DMS79 (cell line): ENCODE measurements at regions not wholly inside any gene's neighbourhood (a gene's known extent, or its start where the extent isn't known, plus 50 kb on each side); places are given as distances from the start of the nearest gene placed in this dataset.

Experiments
- DNase-seq: peaks from one replicate; lab custom pipeline; 2025; lab: John Stamatoyannopoulos, UW

GRCh38 chr2:133811409-133812125, 243.3 kb upstream of the NCKAP5 start:
- no peak for DNase-seq

- DNase-seq = no peak
Measured at GRCh38 chr2:133812826-133813617, 244.8 kb upstream of the NCKAP5 start.

- no peak for DNase-seq
Measured at GRCh38 chr2:133814890-133815289, 246.6 kb upstream of the NCKAP5 start.

- no peak for DNase-seq
Measured at GRCh38 chr2:133816037-133816436, 247.8 kb upstream of the NCKAP5 start.

- no peak for DNase-seq
Measured at GRCh38 chr2:133817680-133818566, 249.7 kb upstream of the NCKAP5 start.

- no peak for DNase-seq
Measured at GRCh38 chr2:133818661-133819060, 250.4 kb upstream of the NCKAP5 start.

GRCh38 chr2:133819906-133820305, 251.6 kb upstream of the NCKAP5 start:
- DNase-seq = no peak

- no peak for DNase-seq
Measured at GRCh38 chr2:133821107-133821760, 253.0 kb upstream of the NCKAP5 start.

GRCh38 chr2:133822517-133823225, 254.4 kb upstream of the NCKAP5 start:
- DNase-seq = no peak

- DNase-seq = no peak
Measured at GRCh38 chr2:133823226-133823550, 254.9 kb upstream of the NCKAP5 start.

GRCh38 chr2:133824869-133825268, 256.6 kb upstream of the NCKAP5 start:
- no peak for DNase-seq

GRCh38 chr2:133825778-133826177, 257.5 kb upstream of the NCKAP5 start:
- no peak for DNase-seq

GRCh38 chr2:133828913-133829312, 260.6 kb upstream of the NCKAP5 start:
- DNase-seq = no peak

GRCh38 chr2:133829450-133830020, 261.3 kb upstream of the NCKAP5 start:
- no peak for DNase-seq

GRCh38 chr2:133833746-133834145, 265.5 kb upstream of the NCKAP5 start:
- DNase-seq = no peak

- no peak for DNase-seq
Measured at GRCh38 chr2:133835821-133836619, 267.8 kb upstream of the NCKAP5 start.

GRCh38 chr2:133836691-133837345, 268.6 kb upstream of the NCKAP5 start:
- no peak for DNase-seq

GRCh38 chr2:133837441-133838094, 269.3 kb upstream of the NCKAP5 start:
- no peak for DNase-seq
